Keratinocyte (primary cell): ENCODE measurements at regions not wholly inside any gene's neighbourhood (a gene's known extent, or its start where the extent isn't known, plus 50 kb on each side); places are given as distances from the start of the nearest gene placed in this dataset.

ENCODE experiments used
- CTCF ChIP-seq, 3 experiments: IDR thresholded peaks in 1 of 3; conservative IDR thresholded peaks in 1 of 3; optimal IDR thresholded peaks in 1 of 3; 2 replicates in 2 of 3; 3 replicates in 1 of 3; pipeline versions ENCODE3 to v1.5.1; 2011; ENCODE audit warnings: low read length in 3 of 3, mild to moderate bottlenecking in 3 of 3, moderate library complexity in 2 of 3, control low read depth in 1 of 3, inconsistent platforms in 1 of 3; ENCODE audit not compliant: insufficient read depth in 2 of 3; ENCODE audit errors: extremely low read depth in 1 of 3
- EZH2 ChIP-seq: IDR thresholded peaks from one replicate; pipeline ENCODE4 v1.6.1; 2012; ENCODE audit warnings: inconsistent platforms, mild to moderate bottlenecking, low read length, moderate library complexity

DNA sequence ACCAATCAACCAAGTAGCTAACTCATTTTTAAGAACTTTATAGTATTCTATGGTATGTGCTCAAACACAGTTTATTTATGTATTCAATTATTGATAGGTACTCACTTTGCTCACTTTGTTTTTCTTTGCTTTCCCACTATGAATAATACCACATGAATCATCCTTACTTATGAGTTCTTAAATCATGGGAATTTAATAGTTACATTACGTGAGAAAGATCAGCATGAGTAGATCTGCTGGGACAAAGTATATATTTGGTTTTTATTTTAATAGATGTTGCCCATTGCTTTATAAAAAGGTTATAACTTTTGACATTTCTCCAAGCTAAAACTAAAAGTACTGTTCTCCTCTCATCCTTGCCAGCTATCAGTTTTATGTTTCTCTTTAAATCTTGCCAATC, 390.7 kb downstream of the LRATD1 start:
- TF ChIP-seq CTCF (optimal IDR thresholded peaks at IDR 0.05 in 1 of 3, IDR thresholded peaks at IDR 0.05 in 1 of 3, conservative IDR thresholded peaks at IDR 0.05 in 1 of 3; ENCODE audit: extremely low read depth in 1 of 3, insufficient read depth in 2 of 3, low read length in 3 of 3), result no peak
- no peak for TF ChIP-seq EZH2
